Kidney tubule cell (primary cell): ENCODE measurements at regions not wholly inside any gene's neighbourhood (a gene's known extent, or its start where the extent isn't known, plus 50 kb on each side); places are given as distances from the start of the nearest gene placed in this dataset.
"Not testable (repeated sequence)": the region's sequence is repeated elsewhere in the genome, so short reads cannot be mapped to it uniquely, and the experiment has no call there.

Experiments
- DNase-seq: peaks from one replicate; pipeline ENCODE4 v3.0.0-alpha.2; 2018; ENCODE audit warnings: low spot score

GRCh38 chr1:230476622-230477003 is 50.5 kb upstream of the PGBD5 start:
- DNase-seq: no peak

DNA sequence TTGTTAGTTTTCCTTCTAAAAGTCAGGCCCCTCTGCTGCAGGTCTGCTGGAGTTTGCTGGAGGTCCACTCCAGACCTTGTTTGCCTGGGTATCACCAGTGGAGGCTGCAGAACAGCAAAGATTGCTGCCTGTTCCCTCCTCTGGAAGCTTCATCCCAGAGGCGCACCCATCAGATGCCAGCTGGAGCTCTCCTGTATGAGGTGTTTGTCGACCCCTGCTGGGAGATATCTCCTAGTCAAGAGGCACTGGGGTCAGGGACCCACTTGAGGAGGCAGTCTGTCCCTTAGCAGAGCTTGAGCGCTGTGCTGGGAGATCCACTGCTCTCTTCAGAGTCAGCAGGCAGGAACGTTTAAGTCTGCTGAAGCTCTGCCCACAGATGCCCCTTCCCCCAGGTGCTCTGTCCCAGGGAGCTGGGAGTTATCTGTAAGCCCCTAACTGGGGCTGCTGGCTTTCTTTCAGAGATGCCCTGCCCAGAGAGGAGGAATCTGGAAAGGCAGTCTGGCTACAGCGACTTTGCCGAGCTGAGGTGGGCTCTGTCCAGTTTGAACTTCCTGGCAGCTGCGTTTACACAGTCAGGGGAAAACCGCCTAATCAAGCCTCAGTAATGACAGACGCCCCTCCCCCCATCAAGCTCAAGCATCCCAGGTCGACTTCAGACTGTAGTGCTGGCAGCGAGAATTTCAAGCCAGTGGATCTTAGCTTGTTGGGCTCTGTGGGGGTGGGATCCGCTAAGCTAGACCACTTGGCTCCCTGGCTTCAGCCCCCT is 49.9 kb upstream of the PGBD5 start:
- DNase-seq: not testable (repeated sequence)
